ENCODE measurements at regions not wholly inside any gene's neighbourhood (a gene's known extent, or its start where the extent isn't known, plus 50 kb on each side); places are given as distances from the start of the nearest gene placed in this dataset.

DNA sequence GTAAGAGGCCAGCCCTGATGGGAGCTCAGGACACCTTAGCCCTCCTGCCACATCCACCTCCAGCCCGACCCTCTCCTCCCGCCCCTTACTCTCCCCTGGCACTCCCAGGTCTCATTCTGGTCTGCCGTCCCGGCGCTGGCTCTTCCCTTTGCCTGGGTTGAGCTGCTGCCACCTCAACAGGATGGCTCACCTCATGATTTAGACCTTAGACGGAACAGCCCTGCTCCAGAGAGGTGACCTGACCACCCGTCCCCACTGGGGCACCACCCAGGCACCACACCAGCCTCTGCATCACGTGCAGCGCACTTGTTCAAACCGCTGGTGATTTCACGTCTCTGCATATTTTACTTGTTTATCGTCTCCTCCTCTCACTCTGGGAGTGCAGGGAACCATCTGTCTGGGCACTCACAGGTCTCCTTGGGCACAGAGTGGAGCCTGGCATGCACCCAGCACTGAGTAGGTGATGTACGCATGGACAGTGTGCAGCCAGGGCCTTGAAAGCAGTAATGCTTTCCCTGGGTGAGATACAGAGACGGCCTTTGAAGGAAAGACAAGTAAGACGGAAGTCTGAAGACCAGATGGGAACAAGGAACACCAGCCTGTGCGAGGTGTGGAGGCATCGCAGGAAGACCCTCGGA is 183.1 kb downstream of the KATNAL1 start:
- TF ChIP-seq POLR2AphosphoS5 (IDR thresholded peaks at IDR 0.05; ENCODE audit: low read depth, low read length) = no peak
- TF ChIP-seq, protein P1, sequence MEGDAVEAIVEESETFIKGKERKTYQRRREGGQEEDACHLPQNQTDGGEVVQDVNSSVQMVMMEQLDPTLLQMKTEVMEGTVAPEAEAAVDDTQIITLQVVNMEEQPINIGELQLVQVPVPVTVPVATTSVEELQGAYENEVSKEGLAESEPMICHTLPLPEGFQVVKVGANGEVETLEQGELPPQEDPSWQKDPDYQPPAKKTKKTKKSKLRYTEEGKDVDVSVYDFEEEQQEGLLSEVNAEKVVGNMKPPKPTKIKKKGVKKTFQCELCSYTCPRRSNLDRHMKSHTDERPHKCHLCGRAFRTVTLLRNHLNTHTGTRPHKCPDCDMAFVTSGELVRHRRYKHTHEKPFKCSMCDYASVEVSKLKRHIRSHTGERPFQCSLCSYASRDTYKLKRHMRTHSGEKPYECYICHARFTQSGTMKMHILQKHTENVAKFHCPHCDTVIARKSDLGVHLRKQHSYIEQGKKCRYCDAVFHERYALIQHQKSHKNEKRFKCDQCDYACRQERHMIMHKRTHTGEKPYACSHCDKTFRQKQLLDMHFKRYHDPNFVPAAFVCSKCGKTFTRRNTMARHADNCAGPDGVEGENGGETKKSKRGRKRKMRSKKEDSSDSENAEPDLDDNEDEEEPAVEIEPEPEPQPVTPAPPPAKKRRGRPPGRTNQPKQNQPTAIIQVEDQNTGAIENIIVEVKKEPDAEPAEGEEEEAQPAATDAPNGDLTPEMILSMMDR (IDR thresholded peaks at IDR 0.05) = no peak
- TF ChIP-seq, protein P2, sequence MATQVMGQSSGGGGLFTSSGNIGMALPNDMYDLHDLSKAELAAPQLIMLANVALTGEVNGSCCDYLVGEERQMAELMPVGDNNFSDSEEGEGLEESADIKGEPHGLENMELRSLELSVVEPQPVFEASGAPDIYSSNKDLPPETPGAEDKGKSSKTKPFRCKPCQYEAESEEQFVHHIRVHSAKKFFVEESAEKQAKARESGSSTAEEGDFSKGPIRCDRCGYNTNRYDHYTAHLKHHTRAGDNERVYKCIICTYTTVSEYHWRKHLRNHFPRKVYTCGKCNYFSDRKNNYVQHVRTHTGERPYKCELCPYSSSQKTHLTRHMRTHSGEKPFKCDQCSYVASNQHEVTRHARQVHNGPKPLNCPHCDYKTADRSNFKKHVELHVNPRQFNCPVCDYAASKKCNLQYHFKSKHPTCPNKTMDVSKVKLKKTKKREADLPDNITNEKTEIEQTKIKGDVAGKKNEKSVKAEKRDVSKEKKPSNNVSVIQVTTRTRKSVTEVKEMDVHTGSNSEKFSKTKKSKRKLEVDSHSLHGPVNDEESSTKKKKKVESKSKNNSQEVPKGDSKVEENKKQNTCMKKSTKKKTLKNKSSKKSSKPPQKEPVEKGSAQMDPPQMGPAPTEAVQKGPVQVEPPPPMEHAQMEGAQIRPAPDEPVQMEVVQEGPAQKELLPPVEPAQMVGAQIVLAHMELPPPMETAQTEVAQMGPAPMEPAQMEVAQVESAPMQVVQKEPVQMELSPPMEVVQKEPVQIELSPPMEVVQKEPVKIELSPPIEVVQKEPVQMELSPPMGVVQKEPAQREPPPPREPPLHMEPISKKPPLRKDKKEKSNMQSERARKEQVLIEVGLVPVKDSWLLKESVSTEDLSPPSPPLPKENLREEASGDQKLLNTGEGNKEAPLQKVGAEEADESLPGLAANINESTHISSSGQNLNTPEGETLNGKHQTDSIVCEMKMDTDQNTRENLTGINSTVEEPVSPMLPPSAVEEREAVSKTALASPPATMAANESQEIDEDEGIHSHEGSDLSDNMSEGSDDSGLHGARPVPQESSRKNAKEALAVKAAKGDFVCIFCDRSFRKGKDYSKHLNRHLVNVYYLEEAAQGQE (IDR thresholded peaks at IDR 0.05; ENCODE audit: insufficient read depth in 1 of 2, low read depth in 2 of 2, low read length in 1 of 2) = no peak
